Trophoblast cell (in vitro differentiated cells and primary cell): ENCODE measurements at regions not wholly inside any gene's neighbourhood (a gene's known extent, or its start where the extent isn't known, plus 50 kb on each side); places are given as distances from the start of the nearest gene placed in this dataset.

ENCODE experiments used
- DNase-seq, 2 donors: peaks; one replicate each; pipeline ENCODE4 v3.0.0-alpha.2; 2016
- H2AFZ ChIP-seq: 2 replicates; pipeline ENCODE4 v1.6.1; 2013; ENCODE audit warnings: low read length, moderate library complexity, mild to moderate bottlenecking; ENCODE audit not compliant: insufficient read depth, poor library complexity
- H2AK5ac ChIP-seq: 2 replicates; pipeline ENCODE4 v1.6.1; 2013; ENCODE audit warnings: mild to moderate bottlenecking, low read length
- H2BK120ac ChIP-seq: 2 replicates; pipeline ENCODE4 v1.6.1; 2013; ENCODE audit warnings: low read length, mild to moderate bottlenecking, moderate library complexity; ENCODE audit not compliant: insufficient read depth, poor library complexity
- H2BK12ac ChIP-seq: 2 replicates; pipeline ENCODE4 v1.6.1; 2013; ENCODE audit warnings: mild to moderate bottlenecking, low read length, moderate library complexity
- H2BK5ac ChIP-seq: 2 replicates; pipeline ENCODE4 v1.6.1; 2013; ENCODE audit warnings: low read length, low read depth, moderate library complexity, mild to moderate bottlenecking; ENCODE audit not compliant: poor library complexity
- H3K14ac ChIP-seq: 2 replicates; pipeline ENCODE4 v1.6.1; 2013; ENCODE audit warnings: mild to moderate bottlenecking, low read length
- H3K18ac ChIP-seq: 2 replicates; pipeline ENCODE4 v1.6.1; 2013; ENCODE audit warnings: mild to moderate bottlenecking, low read length
- H3K23ac ChIP-seq: 2 replicates; pipeline ENCODE4 v1.6.1; 2013; ENCODE audit warnings: low read length
- H3K27ac ChIP-seq: 2 replicates; pipeline ENCODE4 v1.5.1; 2013; ENCODE audit warnings: low read depth, mild to moderate bottlenecking, inconsistent platforms, low read length, moderate library complexity
- H3K27me3 ChIP-seq: 2 replicates; pipeline ENCODE4 v1.6.1; 2013; ENCODE audit warnings: inconsistent platforms, mild to moderate bottlenecking, low read length, moderate library complexity; ENCODE audit not compliant: insufficient read depth
- H3K36me3 ChIP-seq, 2 experiments: 1 replicate in 1 of 2; 2 replicates in 1 of 2; pipeline ENCODE4 v1.6.1; 2013; ENCODE audit warnings: low read length in 2 of 2, mild to moderate bottlenecking in 2 of 2, moderate library complexity in 1 of 2; ENCODE audit not compliant: insufficient read depth in 2 of 2, control insufficient read depth in 1 of 2
- H3K4ac ChIP-seq: 2 replicates; pipeline ENCODE4 v1.6.1; 2013; ENCODE audit warnings: low read depth, mild to moderate bottlenecking, low read length, moderate library complexity
- H3K4me1 ChIP-seq, 2 experiments: 1 replicate in 1 of 2; 2 replicates in 1 of 2; pipeline ENCODE4 v1.6.1; 2013; ENCODE audit warnings: low read length in 2 of 2, mild to moderate bottlenecking in 2 of 2, moderate library complexity in 1 of 2; ENCODE audit not compliant: insufficient read depth in 2 of 2, control insufficient read depth in 1 of 2
- H3K4me2 ChIP-seq: 2 replicates; pipeline ENCODE4 v1.6.1; 2013; ENCODE audit warnings: inconsistent platforms, mild to moderate bottlenecking, low read length, moderate library complexity
- H3K4me3 ChIP-seq: 2 replicates; pipeline ENCODE4 v1.5.1; 2013; ENCODE audit warnings: mild to moderate bottlenecking, low read depth, low read length, inconsistent platforms
- H3K79me1 ChIP-seq: one replicate; pipeline ENCODE4 v1.6.1; 2013; ENCODE audit warnings: low read length
- H3K79me2 ChIP-seq: 2 replicates; pipeline ENCODE4 v1.6.1; 2013; ENCODE audit warnings: low read length, mild to moderate bottlenecking; ENCODE audit not compliant: control insufficient read depth, insufficient read depth, poor library complexity
- H3K9ac ChIP-seq: 2 replicates; pipeline ENCODE4 v1.6.1; 2013; ENCODE audit warnings: mild to moderate bottlenecking, low read length
- H3K9me3 ChIP-seq: 2 replicates; pipeline ENCODE4 v1.6.1; 2013; ENCODE audit warnings: low read depth, mild to moderate bottlenecking, control low read depth, inconsistent platforms, low read length; ENCODE audit not compliant: insufficient read depth
- H4K12ac ChIP-seq: 2 replicates; pipeline ENCODE4 v1.6.1; 2013; ENCODE audit warnings: low read depth, mild to moderate bottlenecking, low read length, moderate library complexity
- H4K8ac ChIP-seq: 2 replicates; pipeline ENCODE4 v1.6.1; 2013; ENCODE audit warnings: low read depth, mild to moderate bottlenecking, low read length, moderate library complexity
- H4K91ac ChIP-seq: one replicate; pipeline ENCODE4 v1.6.1; 2013; ENCODE audit warnings: low read depth, mild to moderate bottlenecking, low read length, moderate library complexity
- WGBS: extraction: QIAGEN DNeasy Blood & Tissue Kit; methylation state at CpG from one replicate; pipeline ENCODE4 v1.1.7; 2013; ENCODE audit warnings: missing lambda C conversion rate; ENCODE audit not compliant: insufficient read length, insufficient coverage; ENCODE audit errors: extremely low coverage; 5-methylcytosine and 5-hydroxymethylcytosine counted together

DNA sequence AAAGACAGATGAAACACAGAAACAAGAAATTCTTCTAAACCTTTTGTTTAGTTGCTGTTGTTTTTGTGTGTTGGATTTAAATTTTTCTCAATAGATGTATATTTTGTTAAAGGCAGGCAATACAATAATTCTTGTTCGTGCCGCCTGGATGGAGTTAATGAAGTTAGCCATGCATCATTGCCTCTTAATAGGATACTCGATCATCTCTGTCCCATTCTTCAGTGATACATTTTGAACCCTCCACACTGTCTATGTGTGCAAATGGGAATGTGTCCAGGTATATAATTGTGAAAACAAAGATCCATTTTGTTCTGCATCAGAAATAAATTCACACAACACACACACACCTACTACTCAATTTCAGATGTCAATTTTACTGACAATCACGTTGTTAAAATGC, 186.6 kb upstream of the ADAMTS16 start:
- WGBS = no CpG with 5 or more reads among the region's 4 CpGs

GRCh38 chr5:4954048-4954447, 186.1 kb upstream of the ADAMTS16 start:
- no CpG with 5 or more reads among the region's 4 CpGs for whole genome bisulfite sequencing
- no peaks in the 10 kb centered on the region for H3K4me1 ChIP-seq
- H3K18ac ChIP-seq = no peak overlapping the region
- H3K14ac ChIP-seq = no peak overlapping the region
- no peak overlapping the region for H2AFZ ChIP-seq
- no peak overlapping the region for H3K4me2 ChIP-seq
- no peak overlapping the region for H2AK5ac ChIP-seq
- H3K9me3 ChIP-seq = no peaks in the 10 kb centered on the region
- no peak overlapping the region for H3K9ac ChIP-seq
- H3K27ac ChIP-seq = no peak overlapping the region
- no peak overlapping the region for H4K12ac ChIP-seq
- no peaks in the 10 kb centered on the region for H3K79me2 ChIP-seq
- DNase-seq = no peak
- no peak overlapping the region for H3K23ac ChIP-seq
- no peak overlapping the region for H4K8ac ChIP-seq
- H3K36me3 ChIP-seq = no peaks in the 10 kb centered on the region
- H3K4me3 ChIP-seq = no peak overlapping the region
- no peak overlapping the region for H2BK12ac ChIP-seq
- no peak overlapping the region for H3K4ac ChIP-seq
- no peaks in the 10 kb centered on the region for H3K27me3 ChIP-seq
- no peak overlapping the region for H4K91ac ChIP-seq
- H3K79me1 ChIP-seq = no peaks in the 10 kb centered on the region
- no peak overlapping the region for H2BK120ac ChIP-seq
- no peak overlapping the region for H2BK5ac ChIP-seq

More for the DNA sequence above, 186.6 kb upstream of the ADAMTS16 start:
- H3K23ac ChIP-seq = no peak overlapping the region
- no peak overlapping the region for H2BK120ac ChIP-seq
- no peaks in the 10 kb centered on the region for H3K79me1 ChIP-seq
- no peaks in the 10 kb centered on the region for H3K27me3 ChIP-seq
- H2BK12ac ChIP-seq = no peak overlapping the region
- no peak overlapping the region for H2AFZ ChIP-seq
- no peaks in the 10 kb centered on the region for H3K36me3 ChIP-seq
- H2AK5ac ChIP-seq = no peak overlapping the region
- no peak overlapping the region for H4K91ac ChIP-seq
- DNase-seq = no peak
- H3K4me1 ChIP-seq = no peaks in the 10 kb centered on the region
- H3K4me2 ChIP-seq = no peak overlapping the region
- H4K12ac ChIP-seq = no peak overlapping the region
- no peak overlapping the region for H3K18ac ChIP-seq
- H3K4ac ChIP-seq = no peak overlapping the region
- H3K4me3 ChIP-seq = no peak overlapping the region
- no peak overlapping the region for H3K14ac ChIP-seq
- no peak overlapping the region for H3K27ac ChIP-seq
- H3K79me2 ChIP-seq = no peaks in the 10 kb centered on the region
- no peak overlapping the region for H4K8ac ChIP-seq
- H3K9ac ChIP-seq = no peak overlapping the region
- no peak overlapping the region for H2BK5ac ChIP-seq
- H3K9me3 ChIP-seq = no peaks in the 10 kb centered on the region

DNA sequence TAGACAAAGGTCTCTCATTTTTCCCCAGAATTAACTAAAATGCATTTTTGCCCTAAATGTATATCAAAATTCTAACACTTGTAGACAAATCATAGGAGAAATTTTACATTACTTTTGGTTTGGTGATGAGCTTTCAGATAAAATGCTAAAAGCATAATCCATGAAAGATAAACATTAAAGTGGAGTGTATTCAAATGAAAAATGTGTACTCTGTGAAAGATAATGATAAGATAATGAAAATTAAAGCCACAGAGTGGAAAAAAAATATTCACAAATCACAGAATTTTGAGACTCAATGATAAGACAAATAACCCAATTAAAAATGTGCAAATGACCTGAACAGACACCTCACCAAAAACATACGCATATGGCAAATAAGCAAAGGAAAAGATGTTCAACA, 176.9 kb upstream of the ADAMTS16 start:
- no peak overlapping the region for H3K27ac ChIP-seq
- no peaks in the 10 kb centered on the region for H3K27me3 ChIP-seq
- no peaks in the 10 kb centered on the region for H3K36me3 ChIP-seq
- no peaks in the 10 kb centered on the region for H3K79me1 ChIP-seq
- no peak overlapping the region for H3K18ac ChIP-seq
- no peak overlapping the region for H2BK5ac ChIP-seq
- no peak overlapping the region for H2BK12ac ChIP-seq
- H3K9me3 ChIP-seq = no peaks in the 10 kb centered on the region
- no peak overlapping the region for H3K4me2 ChIP-seq
- no peaks in the 10 kb centered on the region for H3K79me2 ChIP-seq
- H2AK5ac ChIP-seq = no peak overlapping the region
- DNase-seq = no peak
- no peak overlapping the region for H3K4me3 ChIP-seq
- no peaks in the 10 kb centered on the region for H3K4me1 ChIP-seq
- H2AFZ ChIP-seq = no peak overlapping the region
- H3K14ac ChIP-seq = no peak overlapping the region
- H2BK120ac ChIP-seq = no peak overlapping the region
- no CpG with 5 or more reads among the region's 1 CpG for WGBS
- no peak overlapping the region for H4K8ac ChIP-seq
- H3K23ac ChIP-seq = no peak overlapping the region
- no peak overlapping the region for H4K91ac ChIP-seq
- H4K12ac ChIP-seq = no peak overlapping the region
- H3K9ac ChIP-seq = no peak overlapping the region
- no peak overlapping the region for H3K4ac ChIP-seq

GRCh38 chr5:4969351-4969750, 170.8 kb upstream of the ADAMTS16 start:
- H3K18ac ChIP-seq = no peak overlapping the region
- H4K91ac ChIP-seq = no peak overlapping the region

More at GRCh38 chr5:4969351-4969750, 170.8 kb upstream of the ADAMTS16 start:
- Histone ChIP-seq H3K4me2 (no peak overlapping the region), H3K4me1 (no peaks in the 10 kb centered on the region), H3K14ac (no peak overlapping the region), H3K4me3 (no peak overlapping the region), H3K23ac (no peak overlapping the region), H3K9ac (no peak overlapping the region), H3K36me3 (no peaks in the 10 kb centered on the region), H2BK5ac (no peak overlapping the region), H4K12ac (no peak overlapping the region), H3K4ac (no peak overlapping the region), H4K8ac (no peak overlapping the region), H2AK5ac (no peak overlapping the region), H2AFZ (no peak overlapping the region), H3K27ac (no peak overlapping the region), H3K79me1 (no peaks in the 10 kb centered on the region), H3K79me2 (no peaks in the 10 kb centered on the region), H3K27me3 (no peaks in the 10 kb centered on the region), H2BK120ac (no peak overlapping the region), H3K9me3 (no peaks in the 10 kb centered on the region), H2BK12ac (no peak overlapping the region)
- DNase-seq = no peak
- WGBS = no CpG with 5 or more reads among the region's 4 CpGs
